Uterus (tissue), 3 donors: ENCODE measurements at regions not wholly inside any gene's neighbourhood (a gene's known extent, or its start where the extent isn't known, plus 50 kb on each side); places are given as distances from the start of the nearest gene placed in this dataset.

Source experiments
- DNase-seq, 2 donors: peaks; one replicate each; pipeline ENCODE4 v3.0.0-alpha.2; 2019 to 2020
- H3K27ac ChIP-seq, 2 donors: fragments of 200-600 bp; sonication (generic); 1 replicate in 1 of 2; 2 replicates in 1 of 2; pipeline ENCODE4 v1.5.1; 2016 to 2018
- H3K27me3 ChIP-seq, 2 donors: fragments of 200-600 bp; sonication (generic); one replicate each; pipeline ENCODE4 v1.5.1; 2018 to 2019; ENCODE audit warnings: control low read depth in 1 of 2
- H3K36me3 ChIP-seq, 2 donors: fragments of 200-600 bp; sonication (generic); one replicate each; pipeline ENCODE4 v1.5.1; 2019; ENCODE audit warnings: control low read depth in 1 of 2
- H3K4me1 ChIP-seq, 2 donors: fragments of 200-600 bp; sonication (generic); one replicate each; pipeline ENCODE4 v1.5.1; 2018 to 2019; ENCODE audit warnings: control low read depth in 1 of 2
- H3K4me3 ChIP-seq, 2 donors: fragments of 200-600 bp; sonication (generic); 1 replicate in 1 of 2; 2 replicates in 1 of 2; pipeline ENCODE4 v1.5.1; 2018 to 2019; ENCODE audit warnings: mild to moderate bottlenecking in 1 of 2
- H3K9me3 ChIP-seq, 2 donors: fragments of 200-600 bp; sonication (generic); one replicate each; pipeline ENCODE4 v1.5.1; 2019; ENCODE audit warnings: control low read depth in 1 of 2
- POLR2A ChIP-seq, 2 donors: fragments of 450-650 bp; IDR thresholded peaks; one replicate each; pipeline ENCODE4 v1.6.1; 2016; ENCODE audit warnings: antibody characterized with exemption in 2 of 2, mild to moderate bottlenecking in 1 of 2, moderate library complexity in 1 of 2
- intact Hi-C: fragments of 100-400 bp; cut with DNase I; formaldehyde crosslinking; loops from one replicate; pipeline ENCODE4 v1.15.1; 2023; ENCODE audit warnings: low total_unique reads
- TF ChIP-seq, protein P1 (sequence below), 4 experiments: fragments of 200-600 bp in 2 of 4; fragments of 450-650 bp in 2 of 4; sonication (generic) in 2 of 4; IDR thresholded peaks; one replicate each; pipeline ENCODE4 v1.5.1; 2016 to 2019; ENCODE audit warnings: antibody characterized with exemption in 4 of 4, mild to moderate bottlenecking in 2 of 4, moderate library complexity in 1 of 4
- donor health status: DM: yes; HTN: yes; CAD: no.

DNA sequence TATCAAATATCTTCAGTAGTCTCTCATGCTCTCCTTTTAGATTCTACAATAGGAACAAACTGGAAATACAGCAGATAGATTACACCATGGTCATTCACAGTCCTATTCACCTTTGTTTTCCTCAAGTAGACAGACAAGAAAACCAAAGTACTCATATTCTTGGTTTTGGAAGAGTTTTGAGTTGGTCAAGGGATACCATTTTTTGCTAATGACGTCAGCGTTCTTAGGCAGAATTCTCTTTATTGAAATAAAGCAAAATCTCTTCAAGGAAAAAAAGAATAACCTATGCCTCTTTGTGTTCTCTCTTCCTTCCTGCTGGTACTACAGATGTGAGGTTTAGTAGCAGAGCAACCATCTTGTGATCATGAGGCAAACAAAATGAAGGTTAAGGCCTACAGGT, 268.3 kb upstream of the PDZRN3 start:
- intact Hi-C loops = no loop called here
- H3K27me3 ChIP-seq = no peaks in the 10 kb centered on the region
- H3K36me3 ChIP-seq = no peaks in the 10 kb centered on the region
- TF ChIP-seq POLR2A (IDR thresholded peaks at IDR 0.05) = no peak
- TF ChIP-seq, protein P1, sequence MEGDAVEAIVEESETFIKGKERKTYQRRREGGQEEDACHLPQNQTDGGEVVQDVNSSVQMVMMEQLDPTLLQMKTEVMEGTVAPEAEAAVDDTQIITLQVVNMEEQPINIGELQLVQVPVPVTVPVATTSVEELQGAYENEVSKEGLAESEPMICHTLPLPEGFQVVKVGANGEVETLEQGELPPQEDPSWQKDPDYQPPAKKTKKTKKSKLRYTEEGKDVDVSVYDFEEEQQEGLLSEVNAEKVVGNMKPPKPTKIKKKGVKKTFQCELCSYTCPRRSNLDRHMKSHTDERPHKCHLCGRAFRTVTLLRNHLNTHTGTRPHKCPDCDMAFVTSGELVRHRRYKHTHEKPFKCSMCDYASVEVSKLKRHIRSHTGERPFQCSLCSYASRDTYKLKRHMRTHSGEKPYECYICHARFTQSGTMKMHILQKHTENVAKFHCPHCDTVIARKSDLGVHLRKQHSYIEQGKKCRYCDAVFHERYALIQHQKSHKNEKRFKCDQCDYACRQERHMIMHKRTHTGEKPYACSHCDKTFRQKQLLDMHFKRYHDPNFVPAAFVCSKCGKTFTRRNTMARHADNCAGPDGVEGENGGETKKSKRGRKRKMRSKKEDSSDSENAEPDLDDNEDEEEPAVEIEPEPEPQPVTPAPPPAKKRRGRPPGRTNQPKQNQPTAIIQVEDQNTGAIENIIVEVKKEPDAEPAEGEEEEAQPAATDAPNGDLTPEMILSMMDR (IDR thresholded peaks at IDR 0.05) = no peak
- no peaks in the 10 kb centered on the region for H3K9me3 ChIP-seq
- no peak overlapping the region for H3K27ac ChIP-seq
- no peaks in the 10 kb centered on the region for H3K4me1 ChIP-seq
- no peak for DNase-seq
- H3K4me3 ChIP-seq = no peak overlapping the region

DNA sequence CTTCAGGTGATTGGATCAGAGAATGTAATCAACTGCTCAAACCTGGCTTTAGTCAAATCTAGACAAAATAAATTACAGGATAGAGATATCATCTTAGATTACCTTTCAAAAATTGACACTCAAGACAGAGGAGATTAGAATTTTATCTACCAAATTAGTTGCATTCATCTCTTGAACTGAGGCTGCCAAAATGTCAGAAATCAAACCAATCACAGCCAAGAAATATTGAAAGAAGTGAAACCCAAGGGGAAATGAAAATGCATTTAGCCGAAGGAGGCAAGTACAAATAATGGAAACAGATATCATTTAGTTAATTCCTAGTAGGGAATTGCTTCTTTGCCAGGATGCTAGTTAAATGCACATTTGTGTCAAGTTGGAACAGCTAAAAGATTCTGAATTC, 261.1 kb upstream of the PDZRN3 start:
- Histone ChIP-seq H3K27ac (no peak overlapping the region), H3K9me3 (no peaks in the 10 kb centered on the region), H3K27me3 (no peaks in the 10 kb centered on the region), H3K36me3 (no peaks in the 10 kb centered on the region), H3K4me3 (no peak overlapping the region), H3K4me1 (no peaks in the 10 kb centered on the region)
- intact Hi-C loops = no loop called here
- no peak for DNase-seq
- TF ChIP-seq, protein P1 (IDR thresholded peaks at IDR 0.05) = no peak
- no peak for TF ChIP-seq POLR2A (IDR thresholded peaks at IDR 0.05)

DNA sequence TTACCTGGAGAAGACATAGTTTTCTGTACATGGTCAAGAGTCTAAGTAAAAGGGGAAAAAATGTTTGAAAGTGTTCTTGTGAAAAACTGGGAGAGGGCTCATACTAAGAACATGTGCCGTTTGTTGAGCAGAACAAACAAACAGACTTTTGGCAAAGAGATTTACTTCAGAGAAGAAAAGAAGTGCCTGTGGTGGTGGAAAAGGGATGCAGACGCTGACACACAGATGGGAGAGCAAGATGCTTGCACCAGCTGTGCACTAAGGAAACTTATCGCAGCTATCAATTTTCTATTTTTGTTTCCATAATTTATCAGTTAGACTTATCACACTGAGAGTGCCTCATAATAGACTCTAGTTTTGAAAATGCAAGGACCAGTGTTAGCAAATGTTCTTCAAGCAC, 259.6 kb upstream of the PDZRN3 start:
- Histone ChIP-seq H3K27me3 (no peaks in the 10 kb centered on the region), H3K27ac (no peak overlapping the region), H3K4me3 (no peak overlapping the region), H3K4me1 (no peaks in the 10 kb centered on the region), H3K36me3 (no peaks in the 10 kb centered on the region), H3K9me3 (no peaks in the 10 kb centered on the region)
- no peak for DNase-seq
- intact Hi-C loops = no loop called here
- TF ChIP-seq, protein P1 (IDR thresholded peaks at IDR 0.05) = no peak

DNA sequence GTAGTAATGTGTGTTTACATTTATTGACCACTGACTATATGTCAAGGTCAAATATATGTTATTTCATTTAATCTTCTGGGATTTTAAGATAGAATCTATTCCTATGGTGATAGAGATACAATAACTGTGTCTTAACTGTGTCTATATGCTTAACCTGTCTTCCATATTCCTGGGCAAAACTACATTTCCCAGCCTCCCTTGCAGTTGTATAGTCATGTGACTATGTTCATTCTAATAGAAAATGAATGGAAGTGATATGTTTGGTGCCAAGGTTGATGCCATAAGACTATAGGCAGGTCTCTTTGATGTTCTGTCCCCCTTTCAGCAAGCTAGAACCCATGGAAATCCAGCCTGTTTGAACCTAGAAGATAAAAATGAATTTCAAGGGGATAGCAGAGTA, 258.8 kb upstream of the PDZRN3 start:
- no peak overlapping the region for H3K27ac ChIP-seq
- no peaks in the 10 kb centered on the region for H3K9me3 ChIP-seq
- H3K4me1 ChIP-seq = no peaks in the 10 kb centered on the region
- intact Hi-C loops = no loop called here
- no peaks in the 10 kb centered on the region for H3K36me3 ChIP-seq
- H3K4me3 ChIP-seq = no peak overlapping the region
- TF ChIP-seq, protein P1 (IDR thresholded peaks at IDR 0.05) = no peak
- TF ChIP-seq POLR2A (IDR thresholded peaks at IDR 0.05) = no peak
- no peaks in the 10 kb centered on the region for H3K27me3 ChIP-seq
- no peak for DNase-seq

DNA sequence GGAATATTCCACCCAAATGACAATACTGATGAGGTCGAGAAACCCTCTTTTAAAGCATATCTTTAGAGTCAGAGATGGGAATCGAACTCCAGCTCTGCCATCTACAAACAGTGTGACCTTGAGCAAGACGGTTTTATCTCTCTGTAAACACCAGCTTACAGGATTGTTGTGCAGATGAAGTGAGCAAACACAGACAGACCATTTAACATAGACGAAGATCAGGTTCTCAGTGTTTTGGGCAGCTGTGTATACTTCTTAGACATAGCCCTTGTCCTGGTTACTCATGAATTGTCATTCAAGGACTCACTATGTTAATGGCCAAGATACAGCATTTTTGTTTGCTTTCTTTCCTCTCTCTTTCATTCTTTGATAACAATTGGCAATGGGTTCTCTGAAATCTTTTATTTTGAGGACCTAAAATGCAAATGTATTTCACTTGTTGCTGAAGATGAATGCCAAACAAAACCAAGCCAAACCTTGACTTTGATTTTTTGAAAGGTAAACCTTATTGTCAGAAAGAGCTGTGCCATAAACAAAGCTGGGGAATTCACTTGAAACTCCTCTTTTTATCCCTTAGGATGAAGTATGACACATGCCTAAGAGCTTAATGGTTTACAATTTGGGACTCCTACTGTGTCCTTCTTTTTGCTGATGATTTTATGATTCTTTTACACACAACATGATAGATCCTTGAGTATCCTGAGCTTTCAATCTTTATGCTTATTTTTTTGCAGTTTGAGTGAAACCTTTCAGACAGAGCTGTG, 250.0 kb upstream of the PDZRN3 start:
- no peak for TF ChIP-seq POLR2A (IDR thresholded peaks at IDR 0.05)
- TF ChIP-seq, protein P1 (IDR thresholded peaks at IDR 0.05) = no peak
- H3K27me3 ChIP-seq = no peaks in the 10 kb centered on the region
- no peak for DNase-seq
- no peaks in the 10 kb centered on the region for H3K4me1 ChIP-seq
- H3K36me3 ChIP-seq = no peaks in the 10 kb centered on the region
- no peaks in the 10 kb centered on the region for H3K9me3 ChIP-seq
- intact Hi-C loops = no loop called here
- H3K27ac ChIP-seq = no peak overlapping the region
- no peak overlapping the region for H3K4me3 ChIP-seq
